H1 (cell line): ENCODE measurements at regions not wholly inside any gene's neighbourhood (a gene's known extent, or its start where the extent isn't known, plus 50 kb on each side); places are given as distances from the start of the nearest gene placed in this dataset.

Experiments
- CTCF ChIA-PET: fragments of 300-600 bp; sonication (Branson Sonifier 250); formaldehyde crosslinking; loops from one replicate; lab custom pipeline; 2021; ENCODE audit not compliant: partially characterized antibody; lab: Charles Lee
- POLR2A ChIA-PET: fragments of 300-600 bp; sonication (Branson Sonifier 250); formaldehyde crosslinking; loops from one replicate; lab custom pipeline; 2021; ENCODE audit warnings: inconsistent platforms; ENCODE audit not compliant: partially characterized antibody; lab: Charles Lee
- DNase-seq, 2 experiments: peaks; one replicate each; pipeline versions ENCODE4 v3.0.0 to v3.0.0-alpha.2; 2010 to 2022; ENCODE audit warnings: low spot score in 2 of 2, low read depth in 1 of 2, mixed read lengths in 1 of 2
- FAIRE-seq: peaks from 2 replicates; lab custom pipeline; 2011; peaks lifted over from hg19 to GRCh38; lab: Jason Lieb, UNC
- H2AFZ ChIP-seq: 2 replicates; pipeline ENCODE4 v1.8.1; 2012; ENCODE audit warnings: low read length, inconsistent platforms
- H2AK5ac ChIP-seq: 2 replicates; pipeline ENCODE4 v1.6.1; 2013; ENCODE audit warnings: low read depth, low read length
- H2BK120ac ChIP-seq: replicated peaks from 2 replicates; pipeline ENCODE3; 2013; ENCODE audit warnings: low read depth, low read length, inconsistent platforms
- H2BK12ac ChIP-seq: 2 replicates; pipeline ENCODE4 v1.6.1; 2013; ENCODE audit warnings: low read depth, low read length
- H2BK15ac ChIP-seq: 2 replicates; pipeline ENCODE4 v1.6.1; 2013; ENCODE audit warnings: low read length
- H2BK20ac ChIP-seq: 2 replicates; pipeline ENCODE4 v1.6.1; 2013; ENCODE audit warnings: low read length
- H2BK5ac ChIP-seq: 2 replicates; pipeline ENCODE4 v1.6.1; 2013; ENCODE audit warnings: low read depth, low read length
- H3K14ac ChIP-seq: 2 replicates; pipeline ENCODE4 v1.6.1; 2013; ENCODE audit warnings: inconsistent platforms; ENCODE audit not compliant: insufficient read length
- H3K18ac ChIP-seq: 2 replicates; pipeline ENCODE4 v1.6.1; 2013; ENCODE audit warnings: low read length; ENCODE audit errors: extremely low read depth
- H3K23ac ChIP-seq: 2 replicates; pipeline ENCODE4 v1.6.1; 2013; ENCODE audit warnings: inconsistent platforms; ENCODE audit not compliant: insufficient read length
- H3K23me2 ChIP-seq: 2 replicates; pipeline ENCODE4 v1.6.1; 2013; ENCODE audit warnings: low read depth, low read length
- H3K27ac ChIP-seq: 2 replicates; pipeline ENCODE4 v1.6.1; 2011; ENCODE audit warnings: low read depth, low read length, inconsistent platforms
- H3K27me3 ChIP-seq, 4 experiments: replicated peaks in 1 of 4; 1 replicate in 1 of 4; 2 replicates in 3 of 4; pipeline versions ENCODE4 v1.6.1 to v1.8.1; 2011 to 2013; ENCODE audit warnings: low read length in 3 of 4, mild to moderate bottlenecking in 3 of 4, inconsistent platforms in 2 of 4, mixed read lengths in 2 of 4, moderate library complexity in 1 of 4; ENCODE audit not compliant: control insufficient read depth in 3 of 4, insufficient read depth in 3 of 4; ENCODE audit errors: extremely low read depth in 1 of 4
- H3K36me3 ChIP-seq, 4 experiments: 2 replicates each; pipeline versions ENCODE4 v1.6.1 to v1.8.1; 2011 to 2013; ENCODE audit warnings: mild to moderate bottlenecking in 4 of 4, low read length in 3 of 4, moderate library complexity in 2 of 4, control low read depth in 1 of 4, inconsistent platforms in 1 of 4; ENCODE audit not compliant: insufficient read depth in 4 of 4, control insufficient read depth in 2 of 4
- H3K4ac ChIP-seq: replicated peaks from 2 replicates; pipeline ENCODE3; 2013; ENCODE audit warnings: low read length, low read depth, mixed read lengths, inconsistent platforms; ENCODE audit not compliant: insufficient read length
- H3K4me1 ChIP-seq, 4 experiments: replicated peaks in 1 of 4; 1 replicate in 1 of 4; 2 replicates in 3 of 4; pipeline versions ENCODE4 v1.6.1 to v1.8.1; 2011 to 2013; ENCODE audit warnings: low read length in 3 of 4, inconsistent platforms in 2 of 4, mixed read lengths in 1 of 4; ENCODE audit not compliant: insufficient read depth in 4 of 4, control insufficient read depth in 3 of 4
- H3K4me2 ChIP-seq, 2 experiments: 2 replicates each; pipeline versions ENCODE4 v1.6.1 to v1.8.1; 2011 to 2013; ENCODE audit warnings: low read depth in 2 of 2, low read length in 2 of 2, control low read depth in 1 of 2, inconsistent platforms in 1 of 2, mild to moderate bottlenecking in 1 of 2; ENCODE audit not compliant: insufficient read depth in 1 of 2
- H3K4me3 ChIP-seq, 4 experiments: fragments of 200-600, 300-600 bp in 1 of 4; sonication (generic), shearing (Covaris generic), sonication (Bioruptor Twin) in 1 of 4; 2 replicates each; pipeline versions ENCODE4 v1.5.1 to v1.8.1; 2011 to 2016; ENCODE audit warnings: low read length in 4 of 4, low read depth in 3 of 4, control low read depth in 2 of 4, inconsistent platforms in 2 of 4, mild to moderate bottlenecking in 2 of 4, mixed read lengths in 1 of 4, moderate library complexity in 1 of 4; ENCODE audit not compliant: insufficient read depth in 2 of 4; ENCODE audit errors: extremely low read depth in 1 of 4
- H3K56ac ChIP-seq: replicated peaks from 2 replicates; pipeline ENCODE3; 2013; ENCODE audit warnings: low read depth, mild to moderate bottlenecking, mixed read lengths, low read length, inconsistent platforms; ENCODE audit not compliant: insufficient read length
- H3K79me1 ChIP-seq: 2 replicates; pipeline ENCODE4 v1.6.1; 2013; ENCODE audit warnings: low read depth, low read length, control low read depth
- H3K79me2 ChIP-seq, 2 experiments: 2 replicates each; pipeline versions ENCODE4 v1.6.1 to v1.8.1; 2012 to 2013; ENCODE audit warnings: low read length in 2 of 2, mild to moderate bottlenecking in 2 of 2, inconsistent platforms in 1 of 2; ENCODE audit not compliant: insufficient read depth in 2 of 2, control insufficient read depth in 1 of 2
- H3K9ac ChIP-seq, 4 experiments: replicated peaks in 1 of 4; 1 replicate in 1 of 4; 2 replicates in 3 of 4; pipeline versions ENCODE4 v1.6.1 to v1.8.1; 2011 to 2013; ENCODE audit warnings: low read depth in 3 of 4, low read length in 3 of 4, control low read depth in 2 of 4, mild to moderate bottlenecking in 2 of 4, moderate library complexity in 2 of 4, inconsistent platforms in 1 of 4; ENCODE audit errors: extremely low read depth in 1 of 4
- H3K9me3 ChIP-seq, 2 experiments: 2 replicates each; pipeline versions ENCODE4 v1.6.1 to v1.8.1; 2012 to 2013; ENCODE audit warnings: mild to moderate bottlenecking in 2 of 2, moderate library complexity in 2 of 2, control low read depth in 1 of 2, inconsistent platforms in 1 of 2, low read depth in 1 of 2, low read length in 1 of 2, mixed read lengths in 1 of 2; ENCODE audit not compliant: insufficient read depth in 2 of 2
- H4K20me1 ChIP-seq, 2 experiments: replicated peaks in 1 of 2; 2 replicates each; pipeline versions ENCODE3 to v1.8.1; 2011 to 2013; ENCODE audit warnings: inconsistent platforms in 2 of 2, low read length in 2 of 2, mild to moderate bottlenecking in 1 of 2; ENCODE audit not compliant: insufficient read depth in 2 of 2, control insufficient read depth in 1 of 2
- H4K5ac ChIP-seq: 2 replicates; pipeline ENCODE4 v1.6.1; 2013; ENCODE audit warnings: low read length, low read depth, mixed read lengths, inconsistent platforms; ENCODE audit not compliant: insufficient read length
- H4K8ac ChIP-seq: 2 replicates; pipeline ENCODE4 v1.8.0; 2013; ENCODE audit warnings: mild to moderate bottlenecking, moderate library complexity, low read length, inconsistent platforms; ENCODE audit not compliant: insufficient read depth; ENCODE audit errors: extremely low read depth
- H4K91ac ChIP-seq: replicated peaks from 2 replicates; pipeline ENCODE3; 2013; ENCODE audit warnings: low read length, mixed read lengths, inconsistent platforms; ENCODE audit not compliant: insufficient read length
- FOSL1 ChIP-seq: IDR thresholded peaks from 2 replicates; pipeline ENCODE4 v1.6.1; 2011; ENCODE audit warnings: mild to moderate bottlenecking, low read depth, low read length, moderate library complexity; ENCODE audit not compliant: insufficient read depth
- KDM4A ChIP-seq: IDR thresholded peaks from one replicate; pipeline ENCODE4 v1.7.1; 2012; ENCODE audit warnings: low read depth, mild to moderate bottlenecking, moderate library complexity, low read length, inconsistent platforms; ENCODE audit not compliant: severe bottlenecking
- RAD21 ChIP-seq, 2 experiments: IDR thresholded peaks in 1 of 2; conservative IDR thresholded peaks in 1 of 2; 2 replicates each; pipeline ENCODE4 v1.6.1; 2011; ENCODE audit warnings: low read depth in 2 of 2, low read length in 2 of 2, improper control_type of control experiment in 1 of 2, inconsistent platforms in 1 of 2, mild to moderate bottlenecking in 1 of 2, moderate library complexity in 1 of 2
- SRF ChIP-seq: IDR thresholded peaks from 2 replicates; pipeline ENCODE4 v1.6.1; 2011; ENCODE audit warnings: mild to moderate bottlenecking, low read depth, low read length, moderate library complexity
- TF ChIP-seq, protein P1 (sequence below): IDR thresholded peaks from 2 replicates; pipeline ENCODE4 v1.6.1; 2012; ENCODE audit warnings: inconsistent platforms

DNA sequence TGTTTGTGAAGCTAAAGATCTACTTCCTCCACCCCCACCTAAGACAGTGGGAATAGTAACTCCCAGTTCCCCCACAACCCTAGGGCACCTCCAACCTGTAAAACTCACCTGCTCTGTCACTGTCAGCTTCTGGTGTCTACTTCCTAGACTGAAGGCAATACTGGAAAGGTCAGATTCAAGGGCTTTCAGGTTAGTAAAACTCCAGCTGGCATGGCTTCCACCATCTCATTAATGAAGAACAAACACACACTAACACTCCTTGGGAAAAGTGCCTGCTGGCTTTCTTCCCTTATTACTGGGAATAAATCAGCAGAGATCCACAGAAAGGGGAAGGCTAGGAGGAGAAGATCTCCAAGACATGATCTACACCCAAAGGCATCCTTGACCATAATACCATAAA is 109.9 kb downstream of the TMEM174 start:
- CTCF ChIA-PET = interaction anchor here (0.9 to 2.1 kb wide), 4 partner anchors 14 to 23 kb away, joined by 3 to 5 read pairs (median 4); no protein-coding TSS in a partner anchor
- POLR2A ChIA-PET = no interaction called here
- H3K27me3 ChIP-seq = no peaks in the 10 kb centered on the region; a peak in 2 of 7 replicates

More for the DNA sequence above, 109.9 kb downstream of the TMEM174 start:
- Histone ChIP-seq H2AFZ (no peak overlapping the region), H2BK5ac (no peak overlapping the region), H3K9ac (no peak overlapping the region), H3K23ac (no peak overlapping the region), H3K4me1 (peaks cover 9 to 15% (median 13%) of the 10 kb centered on the region in 4 experiments), H4K8ac (no peak overlapping the region), H3K23me2 (no peaks in the 10 kb centered on the region; the same call in 1 of the 2 replicates), H3K4me3 (no peak overlapping the region), H3K79me2 (no peaks in the 10 kb centered on the region), H3K9me3 (no peaks in the 10 kb centered on the region), H4K20me1 (no peaks in the 10 kb centered on the region), H2AK5ac (no peak overlapping the region), H3K4ac (no peak overlapping the region), H3K36me3 (no peaks in the 10 kb centered on the region), H3K14ac (no peak overlapping the region), H3K56ac (no peak overlapping the region), H3K27ac (no peak overlapping the region), H3K79me1 (no peaks in the 10 kb centered on the region), H4K5ac (no peak overlapping the region), H2BK15ac (no peak overlapping the region), H3K18ac (no peak overlapping the region), H2BK120ac (no peak overlapping the region), H4K91ac (no peak overlapping the region), H3K4me2 (no peak overlapping the region), H2BK20ac (no peak overlapping the region), H2BK12ac (no peak overlapping the region)
- DNase-seq (no peak), FAIRE-seq (no peak)
- TF ChIP-seq FOSL1 (no peak), SRF (no peak), RAD21 (IDR thresholded peaks at IDR 0.05 in 1 of 2, conservative IDR thresholded peaks at IDR 0.05 in 1 of 2; ENCODE audit: low read depth in 2 of 2, low read length in 2 of 2) (no peak), KDM4A (no peak)
- TF ChIP-seq, protein P1, sequence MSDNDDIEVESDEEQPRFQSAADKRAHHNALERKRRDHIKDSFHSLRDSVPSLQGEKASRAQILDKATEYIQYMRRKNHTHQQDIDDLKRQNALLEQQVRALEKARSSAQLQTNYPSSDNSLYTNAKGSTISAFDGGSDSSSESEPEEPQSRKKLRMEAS = no peak
